CD14-positive monocyte (primary cell): ENCODE measurements at regions not wholly inside any gene's neighbourhood (a gene's known extent, or its start where the extent isn't known, plus 50 kb on each side); places are given as distances from the start of the nearest gene placed in this dataset.

Experiments
- DNase-seq, 3 donors: peaks; one replicate each; pipeline ENCODE4 v3.0.0-alpha.2; 2011 to 2022
- H2AFZ ChIP-seq: 2 replicates; pipeline ENCODE4 v1.6.0; 2012; ENCODE audit warnings: mild to moderate bottlenecking, low read depth, low read length, inconsistent platforms; ENCODE audit not compliant: insufficient read depth, poor library complexity, severe bottlenecking
- H3K27ac ChIP-seq, 2 donors: 1 replicate in 1 of 2; 2 replicates in 1 of 2; pipeline ENCODE4 v1.5.1; 2012 to 2013; ENCODE audit warnings: low read length in 2 of 2, control low read depth in 1 of 2, inconsistent platforms in 1 of 2, low read depth in 1 of 2, mild to moderate bottlenecking in 1 of 2
- H3K27me3 ChIP-seq, 2 donors: one replicate each; pipeline versions ENCODE4 v1.6.0 to v1.6.1; 2011 to 2013; ENCODE audit warnings: low read length in 2 of 2; ENCODE audit not compliant: control insufficient read depth in 2 of 2, insufficient read depth in 2 of 2
- H3K36me3 ChIP-seq, 2 donors: replicated peaks in 1 of 2; 1 replicate in 1 of 2; 2 replicates in 1 of 2; pipeline versions ENCODE4 v1.5.1 to v1.6.1; 2012 to 2013; ENCODE audit warnings: low read length in 2 of 2, control low read depth in 1 of 2, inconsistent platforms in 1 of 2, mild to moderate bottlenecking in 1 of 2; ENCODE audit not compliant: insufficient read depth in 2 of 2, control insufficient read depth in 1 of 2
- H3K4me1 ChIP-seq, 2 donors: 1 replicate in 1 of 2; 2 replicates in 1 of 2; pipeline versions ENCODE4 v1.5.1 to v1.6.1; 2012 to 2013; ENCODE audit warnings: low read length in 2 of 2, control low read depth in 1 of 2, inconsistent platforms in 1 of 2, mild to moderate bottlenecking in 1 of 2, moderate library complexity in 1 of 2; ENCODE audit not compliant: insufficient read depth in 2 of 2, control insufficient read depth in 1 of 2
- H3K4me2 ChIP-seq: replicated peaks from 2 replicates; pipeline ENCODE3; 2012; ENCODE audit warnings: low read length, moderate library complexity, mild to moderate bottlenecking; ENCODE audit not compliant: poor library complexity, severe bottlenecking; ENCODE audit errors: extremely low read depth
- H3K4me3 ChIP-seq, 3 experiments: fragments of 200-600 bp in 1 of 3; sonication (generic) in 1 of 3; replicated peaks in 1 of 3; 1 replicate in 2 of 3; 2 replicates in 1 of 3; pipeline ENCODE4 v1.5.1; 2011 to 2013; ENCODE audit warnings: low read length in 3 of 3, mild to moderate bottlenecking in 3 of 3, control low read depth in 2 of 3, low read depth in 2 of 3, inconsistent platforms in 1 of 3, moderate library complexity in 1 of 3
- H3K79me2 ChIP-seq: 2 replicates; pipeline ENCODE4 v1.6.0; 2012; ENCODE audit warnings: mild to moderate bottlenecking, control low read depth, inconsistent platforms, low read length, moderate library complexity; ENCODE audit not compliant: insufficient read depth
- H3K9ac ChIP-seq: 2 replicates; pipeline ENCODE4 v1.6.0; 2017; ENCODE audit warnings: low read length, mild to moderate bottlenecking; ENCODE audit not compliant: insufficient read depth, poor library complexity, severe bottlenecking
- H3K9me3 ChIP-seq, 2 donors: replicated peaks in 1 of 2; 1 replicate in 1 of 2; 2 replicates in 1 of 2; pipeline versions ENCODE4 v1.5.1 to v1.6.1; 2012 to 2013; ENCODE audit warnings: low read length in 2 of 2, control low read depth in 1 of 2; ENCODE audit not compliant: control insufficient read depth in 1 of 2, insufficient read depth in 1 of 2
- H4K20me1 ChIP-seq: 2 replicates; pipeline ENCODE4 v1.6.0; 2012; ENCODE audit warnings: mild to moderate bottlenecking, low read length, control low read depth, moderate library complexity; ENCODE audit not compliant: insufficient read depth
- H3K27ac Mint-ChIP-seq, 7 donors: one replicate each; pipeline ENCODE4 v1.8.0; 2020; ENCODE audit warnings: mild to moderate bottlenecking in 7 of 7, mixed read lengths in 7 of 7, moderate library complexity in 6 of 7, inconsistent platforms in 2 of 7
- H3K27me3 Mint-ChIP-seq, 3 donors: one replicate each; pipeline ENCODE4 v1.8.0; 2021 to 2022; ENCODE audit warnings: low read depth in 3 of 3, mild to moderate bottlenecking in 3 of 3, mixed read lengths in 3 of 3, moderate library complexity in 3 of 3, inconsistent platforms in 1 of 3
- H3K36me3 Mint-ChIP-seq, 2 donors: one replicate each; pipeline ENCODE4 v1.8.0; 2020; ENCODE audit warnings: mixed read lengths in 2 of 2, inconsistent platforms in 1 of 2, mild to moderate bottlenecking in 1 of 2
- H3K4me1 Mint-ChIP-seq: one replicate; pipeline ENCODE4 v1.8.0; 2020; ENCODE audit warnings: mild to moderate bottlenecking, mixed read lengths
- H3K4me3 Mint-ChIP-seq, 2 donors: one replicate each; pipeline ENCODE4 v1.8.0; 2020; ENCODE audit warnings: mild to moderate bottlenecking in 2 of 2, mixed read lengths in 2 of 2, moderate library complexity in 1 of 2
- H3K9me3 Mint-ChIP-seq, 7 donors: one replicate each; pipeline ENCODE4 v1.8.0; 2020 to 2022; ENCODE audit warnings: mixed read lengths in 7 of 7, mild to moderate bottlenecking in 6 of 7, moderate library complexity in 6 of 7, inconsistent platforms in 2 of 7
- CTCF ChIP-seq: fragments of 200-600 bp; IDR thresholded peaks from one replicate; pipeline ENCODE4 v1.8.0; 2022; ENCODE audit warnings: antibody characterized with exemption, mild to moderate bottlenecking
- WGBS: methylation state at CpG from one replicate; pipeline ENCODE4 v1.1.5; 2013; ENCODE audit warnings: missing lambda C conversion rate; ENCODE audit not compliant: insufficient coverage; 5-methylcytosine and 5-hydroxymethylcytosine counted together
- intact Hi-C, 2 donors: fragments of 100-400 bp; cut with micrococcal nuclease; formaldehyde crosslinking; loops; one replicate each; pipeline versions ENCODE4 v1.15.0 to v1.15.1; 2023

- no peak overlapping the region for H2AFZ ChIP-seq
- Mint-ChIP-seq H3K27me3 (peaks cover 0 to 1% (median 1%) of the 10 kb centered on the region in 3 donors), H3K4me3 (no peak overlapping the region), H3K4me1 (no peaks in the 10 kb centered on the region), H3K27ac (no peak overlapping the region), H3K9me3 (peaks cover 5 to 25% (median 13%) of the 10 kb centered on the region in 7 donors), H3K36me3 (no peaks in the 10 kb centered on the region)
- peaks cover 19 to 22% of the 10 kb centered on the region in 2 donors for H3K9me3 ChIP-seq
- H3K36me3 ChIP-seq: no peaks in the 10 kb centered on the region
- H3K79me2 ChIP-seq: no peaks in the 10 kb centered on the region
- H3K4me2 ChIP-seq: no peak overlapping the region
- TF ChIP-seq CTCF: no peak
- H3K9ac ChIP-seq: no peak overlapping the region
- H4K20me1 ChIP-seq: no peaks in the 10 kb centered on the region
- H3K4me1 ChIP-seq: no peaks in the 10 kb centered on the region
- H3K27me3 ChIP-seq: no peaks in the 10 kb centered on the region
- intact Hi-C loops: no loop called here
- no peak overlapping the region for H3K4me3 ChIP-seq
- no peak overlapping the region for H3K27ac ChIP-seq
- no peak for DNase-seq
Measured at GRCh38 chr1:238161955-238162354, 271.2 kb upstream of the ZP4 start.

- Histone ChIP-seq H3K36me3 (no peaks in the 10 kb centered on the region), H4K20me1 (no peaks in the 10 kb centered on the region), H3K4me3 (no peak overlapping the region), H3K4me2 (no peak overlapping the region), H2AFZ (no peak overlapping the region), H3K27ac (no peak overlapping the region), H3K9me3 (no peaks in the 10 kb centered on the region), H3K79me2 (no peaks in the 10 kb centered on the region), H3K27me3 (no peaks in the 10 kb centered on the region), H3K4me1 (no peaks in the 10 kb centered on the region), H3K9ac (no peak overlapping the region)
- Mint-ChIP-seq H3K9me3 (peaks cover 0 to 10% (median 3%) of the 10 kb centered on the region in 7 donors), H3K27me3 (no peaks in the 10 kb centered on the region), H3K36me3 (no peaks in the 10 kb centered on the region), H3K4me1 (no peaks in the 10 kb centered on the region), H3K27ac (no peak overlapping the region), H3K4me3 (no peak overlapping the region)
- 89% methylated on average over 2 of the region's 3 CpGs for WGBS
- DNase-seq: no peak
- intact Hi-C loops: no loop called here
- no peak for TF ChIP-seq CTCF
Measured at GRCh38 chr1:238153939-238154338, 263.2 kb upstream of the ZP4 start.
